Bronchial epithelial cell (primary cell): ENCODE measurements at regions not wholly inside any gene's neighbourhood (a gene's known extent, or its start where the extent isn't known, plus 50 kb on each side); places are given as distances from the start of the nearest gene placed in this dataset.
A peak's percentile ranks its signal among the peaks of the same experiment; 100 is the strongest.

Experiments
- DNase-seq: peaks from one replicate; pipeline ENCODE4 v3.0.0-alpha.2; 2010; ENCODE audit warnings: low read depth
- FAIRE-seq: peaks from 2 replicates; lab custom pipeline; 2011; peaks lifted over from hg19 to GRCh38; lab: Jason Lieb, UNC
- H3K27me3 ChIP-seq: 2 replicates; pipeline ENCODE4 v1.5.1; 2011; ENCODE audit warnings: low read length; ENCODE audit not compliant: control insufficient read depth, insufficient read depth
- H3K36me3 ChIP-seq: 2 replicates; pipeline ENCODE4 v1.5.1; 2011; ENCODE audit warnings: low read length; ENCODE audit not compliant: control insufficient read depth, insufficient read depth
- H3K4me3 ChIP-seq: 2 replicates; pipeline ENCODE4 v1.5.1; 2011; ENCODE audit warnings: mild to moderate bottlenecking, low read depth, low read length, control low read depth
- CTCF ChIP-seq: IDR thresholded peaks from 2 replicates; pipeline ENCODE4 v1.5.1; 2011; ENCODE audit warnings: mild to moderate bottlenecking, moderate library complexity, low read length, control low read depth, inconsistent platforms; ENCODE audit not compliant: insufficient read depth, severe bottlenecking

DNA sequence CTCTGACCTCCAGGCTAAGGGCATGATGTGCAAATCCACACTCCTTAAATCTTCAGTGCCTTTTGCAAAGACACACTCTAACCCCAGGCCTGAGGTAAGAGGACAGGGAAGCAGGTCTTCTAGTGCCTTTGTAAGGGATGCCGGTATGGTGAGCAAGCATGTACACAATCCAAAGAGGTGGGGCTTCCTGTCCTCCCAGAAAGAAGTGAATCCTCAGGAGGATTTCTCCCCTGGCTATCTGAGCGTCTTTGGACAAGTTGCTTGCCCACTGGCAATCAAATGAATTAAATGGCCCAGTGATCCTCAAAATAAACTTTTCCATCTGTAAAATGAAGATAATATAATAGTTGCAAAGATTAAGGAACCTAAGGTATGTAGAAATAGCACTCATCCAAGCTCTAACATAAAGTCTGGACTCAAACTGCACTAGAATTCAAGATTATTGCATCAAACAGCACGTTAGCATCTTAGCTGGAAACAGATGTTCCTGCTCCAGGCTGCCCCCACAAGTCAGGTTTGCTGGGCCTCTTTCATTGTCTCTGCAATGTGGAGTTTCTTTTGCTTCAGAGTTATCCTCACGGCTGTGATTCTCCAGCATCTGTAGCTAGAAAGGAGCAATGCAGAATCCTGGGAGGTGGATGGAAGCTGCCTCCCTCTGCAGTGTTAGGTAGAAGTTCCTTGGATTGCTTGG, 249.6 kb downstream of the TSHZ3 start:
- TF ChIP-seq CTCF, result no peak
- DNase-seq, result peak; percentile 39
- Histone ChIP-seq H3K4me3 (no peak overlapping the region), H3K36me3 (no peaks in the 10 kb centered on the region), H3K27me3 (no peaks in the 10 kb centered on the region)
- FAIRE-seq, result no peak

DNA sequence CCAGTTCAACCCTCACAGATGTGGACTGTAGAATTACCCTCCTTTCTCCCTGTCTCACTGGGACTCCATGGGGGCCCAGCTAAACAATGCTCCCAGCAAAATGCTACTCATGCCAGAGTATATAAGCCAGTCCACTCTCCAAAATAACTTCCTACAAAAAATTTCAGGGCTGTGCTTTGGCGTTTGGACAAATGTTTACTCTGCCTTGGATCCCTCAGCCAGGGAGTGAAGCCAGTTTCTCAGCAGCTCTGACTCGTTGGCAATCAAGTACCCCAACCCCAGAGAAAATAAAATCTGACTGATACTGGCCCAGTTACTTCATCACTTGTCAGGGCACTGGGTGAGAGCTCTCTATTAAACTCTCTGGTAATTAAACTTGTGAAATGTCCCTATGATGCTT, 250.4 kb downstream of the TSHZ3 start:
- no peak overlapping the region for H3K4me3 ChIP-seq
- no peak for FAIRE-seq
- no peak for TF ChIP-seq CTCF

DNA sequence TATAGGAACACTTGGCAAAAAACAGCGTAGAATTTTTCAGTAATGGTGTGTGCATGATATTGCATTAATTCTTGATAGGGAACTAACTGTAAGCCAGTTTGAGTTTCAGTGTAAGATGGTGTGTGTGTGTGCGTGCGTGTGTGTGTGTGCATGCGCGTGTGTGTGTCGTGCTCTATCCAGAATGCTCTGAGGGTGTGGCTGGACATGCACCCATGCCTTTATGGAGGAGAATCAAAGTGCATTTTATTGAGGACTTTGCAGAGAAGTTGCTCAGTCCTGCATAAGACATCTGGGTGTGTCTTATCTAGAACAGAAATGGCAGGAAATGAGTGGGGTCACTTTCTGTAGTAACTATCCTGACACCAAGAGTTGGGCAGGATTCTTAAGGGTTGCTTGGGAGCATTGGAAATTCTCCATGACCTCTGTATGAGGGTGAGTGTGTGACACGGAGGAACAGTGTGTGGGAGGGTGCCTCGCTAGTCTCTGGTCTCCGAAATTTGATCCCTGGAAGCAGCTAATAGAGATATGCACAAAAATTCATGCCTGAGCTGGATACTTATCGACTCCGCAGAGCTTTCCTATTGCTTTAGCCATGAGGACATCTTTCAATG, 252.2 kb downstream of the TSHZ3 start:
- TF ChIP-seq CTCF, result no peak
- Histone ChIP-seq H3K27me3 (no peaks in the 10 kb centered on the region), H3K36me3 (no peaks in the 10 kb centered on the region), H3K4me3 (no peak overlapping the region)
- FAIRE-seq (no peak), DNase-seq (no peak)

More for the DNA sequence above, 250.4 kb downstream of the TSHZ3 start:
- Histone ChIP-seq H3K36me3 (no peaks in the 10 kb centered on the region), H3K27me3 (no peaks in the 10 kb centered on the region)
- DNase-seq, result no peak

DNA sequence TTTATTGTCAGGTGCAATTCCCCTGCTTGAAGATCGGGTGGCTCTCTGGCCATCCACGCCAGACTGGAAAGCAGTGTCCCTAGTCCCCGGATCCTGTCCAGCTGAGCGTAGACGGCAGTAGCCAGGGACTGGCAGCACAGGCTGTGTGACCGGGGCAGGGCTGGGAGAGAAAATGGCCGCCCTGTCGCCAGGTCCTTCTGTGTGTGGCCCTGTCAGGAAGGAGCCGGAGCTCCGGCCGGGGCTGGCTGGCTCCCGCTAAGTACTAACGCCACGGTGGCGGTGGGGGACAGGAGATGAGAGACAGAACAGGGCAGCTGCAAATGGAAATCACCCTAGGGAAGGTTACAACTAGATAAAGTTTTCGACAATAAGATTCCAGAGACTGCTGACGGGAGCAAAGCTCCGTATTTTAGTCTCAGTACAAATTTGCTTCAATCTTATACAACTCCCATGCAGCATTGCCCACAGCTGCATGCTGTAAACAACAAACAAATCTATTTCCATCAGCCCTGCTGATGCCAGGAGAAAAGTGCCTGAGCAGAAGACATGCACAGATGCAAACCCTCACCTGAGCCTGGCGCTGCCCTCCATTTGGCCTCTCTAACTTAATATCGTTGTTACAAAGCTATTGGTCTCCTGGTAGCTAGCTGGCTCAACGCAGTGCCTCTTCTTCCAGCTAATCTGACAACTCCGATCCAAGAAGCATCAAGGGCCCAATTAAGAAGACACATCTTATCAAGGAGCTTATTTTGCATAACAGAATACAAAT, 253.0 kb downstream of the TSHZ3 start:
- H3K27me3 ChIP-seq, result no peaks in the 10 kb centered on the region
- no peak for TF ChIP-seq CTCF
- no peaks in the 10 kb centered on the region for H3K36me3 ChIP-seq
- no peak overlapping the region for H3K4me3 ChIP-seq
- FAIRE-seq, result no peak
- no peak for DNase-seq

DNA sequence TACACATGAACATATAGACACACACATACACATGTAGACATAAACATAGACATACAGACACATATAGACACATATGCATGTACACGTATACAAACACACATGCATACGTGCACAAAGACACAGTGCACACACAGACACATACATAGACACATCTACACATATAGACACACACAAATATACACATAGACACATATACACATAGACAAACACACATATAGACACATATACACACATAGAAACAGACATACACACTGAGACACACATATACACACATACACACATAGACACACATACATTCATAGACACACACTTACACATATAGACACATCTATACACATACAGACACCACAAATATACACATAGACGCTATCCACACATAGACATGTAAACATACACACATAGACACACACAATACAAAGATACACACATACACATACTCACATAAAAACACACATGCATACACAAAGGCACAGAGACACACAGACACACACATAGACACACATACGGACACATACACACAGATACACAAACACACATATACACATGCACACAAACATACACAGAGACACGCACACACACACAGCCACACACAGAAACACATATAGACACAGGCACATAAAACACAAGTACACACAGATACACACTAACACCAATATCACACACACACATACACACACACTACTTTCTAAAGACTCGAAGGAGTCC, 254.0 kb downstream of the TSHZ3 start:
- FAIRE-seq, result no peak
- Histone ChIP-seq H3K27me3 (no peaks in the 10 kb centered on the region), H3K36me3 (no peaks in the 10 kb centered on the region), H3K4me3 (no peak overlapping the region)
- no peak for DNase-seq
- no peak for TF ChIP-seq CTCF
